Fibroblast of lung (primary cell): ENCODE measurements at regions not wholly inside any gene's neighbourhood (a gene's known extent, or its start where the extent isn't known, plus 50 kb on each side); places are given as distances from the start of the nearest gene placed in this dataset.

ENCODE experiments used
- DNase-seq, 2 donors: peaks; one replicate each; pipeline versions ENCODE4 v3.0.0 to v3.0.0-alpha.2; 2010; ENCODE audit warnings: low read depth in 2 of 2
- H2AFZ ChIP-seq: 2 replicates; pipeline ENCODE4 v1.5.1; 2012; ENCODE audit warnings: low read length, control low read depth, inconsistent platforms
- H3K27ac ChIP-seq: 2 replicates; pipeline ENCODE4 v1.5.1; 2011; ENCODE audit warnings: low read length, control low read depth; ENCODE audit not compliant: insufficient read depth
- H3K27me3 ChIP-seq: 2 replicates; pipeline ENCODE4 v1.5.1; 2011; ENCODE audit warnings: mild to moderate bottlenecking, low read length; ENCODE audit not compliant: control insufficient read depth, insufficient read depth
- H3K36me3 ChIP-seq: 2 replicates; pipeline ENCODE4 v1.5.1; 2011; ENCODE audit warnings: low read length; ENCODE audit not compliant: control insufficient read depth, insufficient read depth
- H3K4me1 ChIP-seq: 2 replicates; pipeline ENCODE4 v1.5.1; 2011; ENCODE audit warnings: low read length; ENCODE audit not compliant: control insufficient read depth, insufficient read depth; ENCODE audit errors: extremely low read depth
- H3K4me2 ChIP-seq: 2 replicates; pipeline ENCODE4 v1.5.1; 2011; ENCODE audit warnings: low read length, control low read depth; ENCODE audit not compliant: insufficient read depth; ENCODE audit errors: extremely low read depth
- H3K4me3 ChIP-seq, 4 experiments: fragments of 200-600 bp in 1 of 4; sonication (generic) in 1 of 4; replicated peaks in 1 of 4; 2 replicates each; pipeline ENCODE4 v1.5.1; 2011 to 2016; ENCODE audit warnings: low read length in 4 of 4, low read depth in 3 of 4, mild to moderate bottlenecking in 3 of 4, control low read depth in 2 of 4, inconsistent platforms in 1 of 4, mixed read lengths in 1 of 4; ENCODE audit not compliant: insufficient read depth in 1 of 4; ENCODE audit errors: control extremely low read depth in 1 of 4
- H3K79me2 ChIP-seq: 2 replicates; pipeline ENCODE4 v1.5.1; 2012; ENCODE audit warnings: mild to moderate bottlenecking, low read length, inconsistent platforms; ENCODE audit not compliant: control insufficient read depth, insufficient read depth
- H3K9ac ChIP-seq: 2 replicates; pipeline ENCODE4 v1.5.1; 2011; ENCODE audit warnings: mild to moderate bottlenecking, low read length, control low read depth; ENCODE audit not compliant: insufficient read depth
- H3K9me3 ChIP-seq: 2 replicates; pipeline ENCODE4 v1.5.1; 2012; ENCODE audit warnings: low read depth, low read length; ENCODE audit not compliant: control insufficient read depth, insufficient read depth
- H4K20me1 ChIP-seq: 2 replicates; pipeline ENCODE4 v1.5.1; 2011; ENCODE audit warnings: low read length; ENCODE audit not compliant: control insufficient read depth, insufficient read depth; ENCODE audit errors: extremely low read depth
- EZH2 ChIP-seq: IDR thresholded peaks from 2 replicates; pipeline ENCODE4 v1.5.1; 2012; ENCODE audit warnings: low read length, control low read depth, mild to moderate bottlenecking; ENCODE audit errors: missing control alignments
- TF ChIP-seq, protein P1 (sequence below), 2 donors: IDR thresholded peaks in 1 of 2; conservative IDR thresholded peaks in 1 of 2; 1 replicate in 1 of 2; 2 replicates in 1 of 2; pipeline ENCODE4 v1.5.1; 2011 to 2012; ENCODE audit warnings: low read length in 2 of 2, control low read depth in 1 of 2, inconsistent platforms in 1 of 2, low read depth in 1 of 2, mild to moderate bottlenecking in 1 of 2

DNA sequence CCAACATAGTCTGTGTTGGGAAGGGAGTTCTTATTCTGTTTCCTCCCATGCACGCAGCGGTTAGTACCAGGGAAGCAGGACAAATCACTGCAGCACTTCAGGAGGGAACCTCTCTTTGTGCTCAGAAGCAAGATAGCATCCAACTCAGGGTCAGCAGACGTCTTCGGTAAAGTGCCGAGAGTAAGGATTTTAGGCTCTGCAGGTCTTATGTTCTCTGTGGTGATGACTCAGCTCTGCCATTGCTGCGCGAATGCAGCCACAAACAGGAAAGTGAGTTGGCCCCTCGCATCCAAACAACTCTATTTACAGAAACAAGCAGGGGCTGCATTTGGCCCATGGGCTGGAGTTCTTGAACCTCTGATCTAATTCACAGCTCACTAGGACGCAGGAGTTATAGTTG, 122.1 kb upstream of the SPATA13 start:
- Histone ChIP-seq H3K4me2 (peak overlapping the region; percentile 4), H3K9ac (no peak overlapping the region), H3K27ac (no peak overlapping the region), H3K36me3 (no peaks in the 10 kb centered on the region), H3K4me3 (peak overlapping the region in 1 of 4 experiments; percentile 3), H2AFZ (peak overlapping the region; percentile 22), H3K4me1 (peaks cover 19% of the 10 kb centered on the region), H4K20me1 (no peaks in the 10 kb centered on the region), H3K9me3 (no peaks in the 10 kb centered on the region), H3K27me3 (no peaks in the 10 kb centered on the region), H3K79me2 (no peaks in the 10 kb centered on the region)
- no peak for TF ChIP-seq EZH2
- TF ChIP-seq, protein P1, sequence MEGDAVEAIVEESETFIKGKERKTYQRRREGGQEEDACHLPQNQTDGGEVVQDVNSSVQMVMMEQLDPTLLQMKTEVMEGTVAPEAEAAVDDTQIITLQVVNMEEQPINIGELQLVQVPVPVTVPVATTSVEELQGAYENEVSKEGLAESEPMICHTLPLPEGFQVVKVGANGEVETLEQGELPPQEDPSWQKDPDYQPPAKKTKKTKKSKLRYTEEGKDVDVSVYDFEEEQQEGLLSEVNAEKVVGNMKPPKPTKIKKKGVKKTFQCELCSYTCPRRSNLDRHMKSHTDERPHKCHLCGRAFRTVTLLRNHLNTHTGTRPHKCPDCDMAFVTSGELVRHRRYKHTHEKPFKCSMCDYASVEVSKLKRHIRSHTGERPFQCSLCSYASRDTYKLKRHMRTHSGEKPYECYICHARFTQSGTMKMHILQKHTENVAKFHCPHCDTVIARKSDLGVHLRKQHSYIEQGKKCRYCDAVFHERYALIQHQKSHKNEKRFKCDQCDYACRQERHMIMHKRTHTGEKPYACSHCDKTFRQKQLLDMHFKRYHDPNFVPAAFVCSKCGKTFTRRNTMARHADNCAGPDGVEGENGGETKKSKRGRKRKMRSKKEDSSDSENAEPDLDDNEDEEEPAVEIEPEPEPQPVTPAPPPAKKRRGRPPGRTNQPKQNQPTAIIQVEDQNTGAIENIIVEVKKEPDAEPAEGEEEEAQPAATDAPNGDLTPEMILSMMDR (conservative IDR thresholded peaks at IDR 0.05 in 1 of 2, IDR thresholded peaks at IDR 0.05 in 1 of 2; ENCODE audit: low read depth in 1 of 2, low read length in 2 of 2): no peak
- peak; percentile 35 to 85 for DNase-seq

DNA sequence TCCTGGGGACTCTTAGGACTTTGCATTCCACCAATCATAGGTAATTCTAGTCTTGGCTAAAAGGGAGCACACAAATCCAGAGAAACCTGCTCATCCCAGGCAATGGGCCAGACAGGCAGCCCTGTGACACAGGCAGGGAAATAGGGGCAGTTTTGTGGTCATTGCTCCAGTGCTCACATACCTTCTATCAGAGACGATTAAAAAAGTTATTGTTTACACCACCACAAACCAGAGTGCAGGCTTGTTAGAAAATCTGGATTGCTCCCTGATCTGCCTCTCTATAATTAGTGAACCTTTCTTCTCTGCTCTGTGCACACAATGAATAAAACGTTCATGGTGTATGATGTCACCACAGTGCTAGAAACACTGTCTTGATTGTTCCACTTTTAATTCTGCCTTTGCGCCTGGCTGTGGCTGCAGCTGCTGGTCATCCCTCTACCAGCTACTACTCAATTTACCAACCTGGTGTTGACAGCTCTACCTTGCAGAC, 121.6 kb upstream of the SPATA13 start:
- TF ChIP-seq, protein P1 (conservative IDR thresholded peaks at IDR 0.05 in 1 of 2, IDR thresholded peaks at IDR 0.05 in 1 of 2; ENCODE audit: low read depth in 1 of 2, low read length in 2 of 2): no peak
- no peak for TF ChIP-seq EZH2
- DNase-seq: peak in 1 of 2 donors; percentile 86
- Histone ChIP-seq H3K27me3 (no peaks in the 10 kb centered on the region), H3K9ac (no peak overlapping the region), H3K79me2 (no peaks in the 10 kb centered on the region), H3K9me3 (no peaks in the 10 kb centered on the region), H3K36me3 (no peaks in the 10 kb centered on the region), H3K4me3 (peak overlapping the region in 1 of 4 experiments; percentile 3), H3K4me1 (peaks cover 19% of the 10 kb centered on the region), H2AFZ (no peak overlapping the region), H4K20me1 (no peaks in the 10 kb centered on the region), H3K27ac (no peak overlapping the region), H3K4me2 (no peak overlapping the region)

DNA sequence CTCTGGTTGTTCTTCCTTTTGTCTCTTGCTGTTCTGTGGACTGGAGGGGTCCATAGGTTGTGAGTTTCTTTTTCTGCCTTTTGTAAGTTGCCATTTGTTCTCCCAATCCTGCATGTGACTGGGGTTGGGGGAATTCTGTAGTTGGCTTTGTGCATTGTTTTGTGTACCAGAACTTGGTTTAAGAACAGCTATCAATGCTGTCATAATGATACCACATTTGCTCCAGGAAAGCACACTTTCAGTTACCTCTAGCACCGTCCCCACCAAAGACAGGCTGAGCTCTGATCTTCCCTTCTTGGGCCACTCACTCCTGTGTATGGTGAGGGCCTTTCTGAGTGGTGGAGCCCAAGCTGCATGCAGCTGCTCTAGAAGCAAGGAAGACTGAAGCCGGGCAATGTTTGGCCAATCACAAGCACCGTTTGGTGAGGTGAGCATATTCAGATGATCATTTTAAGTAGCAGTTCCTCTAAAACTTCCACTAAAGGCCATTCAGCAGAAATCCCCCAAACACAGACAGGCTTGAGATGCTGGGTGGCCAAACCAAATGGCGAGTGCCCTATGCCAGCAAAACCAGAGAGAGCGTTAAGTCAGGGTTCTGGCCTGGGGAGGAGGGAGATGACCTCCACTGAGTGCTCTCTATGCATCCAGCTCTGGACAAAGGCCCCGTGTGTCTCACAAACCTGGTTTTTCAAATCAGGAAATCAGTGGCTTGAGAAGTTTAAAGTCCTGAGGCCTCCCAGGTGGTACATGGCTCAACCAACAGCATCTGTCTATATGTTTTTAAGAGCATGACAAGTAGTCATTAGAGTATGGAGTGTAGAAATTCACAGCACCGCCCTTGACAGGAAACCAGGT, 120.7 kb upstream of the SPATA13 start:
- Histone ChIP-seq H4K20me1 (no peaks in the 10 kb centered on the region), H3K9me3 (no peaks in the 10 kb centered on the region), H3K9ac (no peak overlapping the region), H3K79me2 (no peaks in the 10 kb centered on the region), H3K4me1 (peaks cover 13% of the 10 kb centered on the region), H3K4me2 (no peak overlapping the region), H3K27ac (no peak overlapping the region), H2AFZ (no peak overlapping the region), H3K36me3 (no peaks in the 10 kb centered on the region), H3K27me3 (no peaks in the 10 kb centered on the region), H3K4me3 (no peak overlapping the region)
- TF ChIP-seq EZH2: no peak
- TF ChIP-seq, protein P1 (conservative IDR thresholded peaks at IDR 0.05 in 1 of 2, IDR thresholded peaks at IDR 0.05 in 1 of 2; ENCODE audit: low read depth in 1 of 2, low read length in 2 of 2): no peak
- DNase-seq: no peak
